Transverse colon (tissue), 4 donors: ENCODE measurements at regions not wholly inside any gene's neighbourhood (a gene's known extent, or its start where the extent isn't known, plus 50 kb on each side); places are given as distances from the start of the nearest gene placed in this dataset.

Source experiments
- DNase-seq: peaks from one replicate; pipeline ENCODE4 v3.0.0-alpha.2; 2019
- H3K27ac ChIP-seq, 4 donors: fragments of 200-600 bp; sonication (generic); 2 replicates each; pipeline ENCODE4 v1.5.1; 2016 to 2018; ENCODE audit warnings: inconsistent platforms in 4 of 4
- H3K27me3 ChIP-seq: fragments of 200-600 bp; sonication (generic); 2 replicates; pipeline ENCODE4 v1.5.1; 2017; ENCODE audit warnings: inconsistent platforms
- H3K36me3 ChIP-seq, 4 donors: fragments of 200-600 bp; sonication (generic); 2 replicates each; pipeline ENCODE4 v1.5.1; 2017 to 2019; ENCODE audit warnings: inconsistent platforms in 4 of 4
- H3K4me1 ChIP-seq, 4 donors: fragments of 200-600 bp; sonication (generic); 2 replicates each; pipeline ENCODE4 v1.5.1; 2017 to 2020; ENCODE audit warnings: inconsistent platforms in 4 of 4
- H3K4me3 ChIP-seq, 4 donors: fragments of 200-600 bp; sonication (generic); 1 replicate in 1 of 4; 2 replicates in 3 of 4; pipeline versions ENCODE4 v1.5.1 to v1.6.1; 2017 to 2019; ENCODE audit warnings: inconsistent platforms in 4 of 4
- H3K9me3 ChIP-seq, 2 donors: fragments of 200-600 bp; sonication (generic); 2 replicates each; pipeline ENCODE4 v1.5.1; 2017 to 2019; ENCODE audit warnings: inconsistent platforms in 2 of 2
- CTCF ChIP-seq, 5 experiments: fragments of 200-600 bp in 3 of 5; fragments of 450-650 bp in 2 of 5; sonication (generic) in 3 of 5; IDR thresholded peaks; 1 replicate in 2 of 5; 2 replicates in 3 of 5; pipeline ENCODE4 v1.5.1; 2016 to 2017; ENCODE audit warnings: antibody characterized with exemption in 5 of 5, inconsistent platforms in 3 of 5, mild to moderate bottlenecking in 2 of 5, moderate library complexity in 1 of 5
- EP300 ChIP-seq: sonication (generic); formaldehyde crosslinking; IDR thresholded peaks from one replicate; pipeline ENCODE4 v1.6.1; 2017; ENCODE audit warnings: antibody characterized with exemption, low read depth
- POLR2A ChIP-seq: fragments of 450-650 bp; IDR thresholded peaks from one replicate; pipeline ENCODE4 v1.6.1; 2016; ENCODE audit warnings: antibody characterized with exemption, mild to moderate bottlenecking, moderate library complexity
- POLR2AphosphoS5 ChIP-seq, 3 donors: sonication (generic); formaldehyde crosslinking; IDR thresholded peaks; one replicate each; pipeline ENCODE4 v1.6.1; 2016; ENCODE audit warnings: antibody characterized with exemption in 3 of 3
- WGBS, 2 donors: methylation state at CpG; one replicate each; pipeline ENCODE4 v1.1.5; 2018; ENCODE audit warnings: low coverage in 1 of 2; 5-methylcytosine and 5-hydroxymethylcytosine counted together
- in situ Hi-C, 4 donors: fragments of 200-750 bp; cut with MboI; loops; one replicate each; pipeline versions ENCODE4 v1.15.0 to v1.15.1; 2017; ENCODE audit warnings: low sequenced_read_pairs in 3 of 4, low pct_ligation_motif_present in 1 of 4, low pct_unique_long_range_greater_than_20kb in 1 of 4
- intact Hi-C: fragments of 100-400 bp; cut with DNase I; formaldehyde crosslinking; loops from one replicate; pipeline ENCODE4 v1.15.1; 2023; ENCODE audit warnings: low total_unique reads

GRCh38 chr20:6605055-6605935, 162.2 kb upstream of the BMP2 start:
- Histone ChIP-seq H3K4me3 (no peak overlapping the region), H3K27me3 (no peaks in the 10 kb centered on the region), H3K27ac (no peak overlapping the region), H3K36me3 (no peaks in the 10 kb centered on the region), H3K4me1 (no peaks in the 10 kb centered on the region), H3K9me3 (no peaks in the 10 kb centered on the region)
- in situ Hi-C loops: no loop called here
- no peak for DNase-seq
- 56 to 67% methylated on average over 4 of the region's 4 CpGs for WGBS, 2 donors
- TF ChIP-seq POLR2AphosphoS5 (IDR thresholded peaks at IDR 0.05): no peak
- TF ChIP-seq CTCF (IDR thresholded peaks at IDR 0.05): no peak
- no peak for TF ChIP-seq EP300
- TF ChIP-seq POLR2A: no peak
- intact Hi-C loops: no loop called here

GRCh38 chr20:6604179-6604578, 163.3 kb upstream of the BMP2 start:
- Histone ChIP-seq H3K9me3 (no peaks in the 10 kb centered on the region), H3K4me3 (no peak overlapping the region), H3K4me1 (no peaks in the 10 kb centered on the region), H3K36me3 (no peaks in the 10 kb centered on the region), H3K27ac (no peak overlapping the region), H3K27me3 (no peaks in the 10 kb centered on the region)
- 87 to 88% methylated on average over 3 of the region's 3 CpGs for WGBS, 2 donors
- no peak for DNase-seq
- in situ Hi-C loops: no loop called here
- intact Hi-C loops: no loop called here
- TF ChIP-seq CTCF (IDR thresholded peaks at IDR 0.05): no peak

- no peak for DNase-seq
- H3K36me3 ChIP-seq: no peaks in the 10 kb centered on the region
- no peaks in the 10 kb centered on the region for H3K27me3 ChIP-seq
- 73 to 79% methylated on average over 2 to 5 of the region's 5 CpGs for WGBS, 2 donors
- intact Hi-C loops (no loop called here), in situ Hi-C loops (loop anchor here in 1 of 4 donors (25.0 kb wide), 1 partner anchor 463 kb away; no protein-coding TSS in a partner anchor)
- H3K27ac ChIP-seq: no peak overlapping the region
- H3K4me3 ChIP-seq: no peak overlapping the region
- no peaks in the 10 kb centered on the region for H3K9me3 ChIP-seq
- TF ChIP-seq POLR2AphosphoS5 (IDR thresholded peaks at IDR 0.05) (no peak), POLR2A (no peak), CTCF (IDR thresholded peaks at IDR 0.05) (no peak), EP300 (no peak)
- no peaks in the 10 kb centered on the region for H3K4me1 ChIP-seq
These were observed 167.4 kb upstream of the BMP2 start for GRCh38 chr20:6599876-6600735.

GRCh38 chr20:6595704-6596103, 171.8 kb upstream of the BMP2 start:
- TF ChIP-seq POLR2A: no peak
- TF ChIP-seq EP300: no peak
- no peak for TF ChIP-seq POLR2AphosphoS5 (IDR thresholded peaks at IDR 0.05)
- TF ChIP-seq CTCF (IDR thresholded peaks at IDR 0.05): no peak
- in situ Hi-C loops: loop anchor here in 1 of 4 donors (25.0 kb wide), 1 partner anchor 458 kb away; no protein-coding TSS in a partner anchor
- no peak for DNase-seq
- H3K4me3 ChIP-seq: no peak overlapping the region
- H3K27ac ChIP-seq: no peak overlapping the region
- no peaks in the 10 kb centered on the region for H3K27me3 ChIP-seq
- intact Hi-C loops: no loop called here
- 48% methylated on average over 4 of the region's 4 CpGs; no CpG with 5 or more reads in 1 of the 2 donors for WGBS, 2 donors
- no peaks in the 10 kb centered on the region for H3K9me3 ChIP-seq
- H3K4me1 ChIP-seq: peaks cover 0 to 5% (median 0%) of the 10 kb centered on the region in 4 donors
- no peaks in the 10 kb centered on the region for H3K36me3 ChIP-seq
